Loucy (cell line): ENCODE measurements at regions not wholly inside any gene's neighbourhood (a gene's known extent, or its start where the extent isn't known, plus 50 kb on each side); places are given as distances from the start of the nearest gene placed in this dataset.

Experiments
- H2AFZ ChIP-seq: fragments of 200-600 bp; sonication (generic); 2 replicates; pipeline ENCODE4 v1.6.0; 2016; ENCODE audit warnings: antibody characterized with exemption, mild to moderate bottlenecking, low read length, moderate library complexity
- H3F3A ChIP-seq: fragments of 200-600 bp; 2 replicates; pipeline ENCODE4 v1.6.0; 2016; ENCODE audit warnings: antibody characterized with exemption, low read depth, mild to moderate bottlenecking
- H3K27me3 ChIP-seq: fragments of 200-600 bp; sonication (generic); 2 replicates; pipeline ENCODE4 v1.6.1; 2014; ENCODE audit warnings: low read length, mild to moderate bottlenecking; ENCODE audit not compliant: insufficient read depth, poor library complexity, severe bottlenecking
- H3K36me3 ChIP-seq: fragments of 200-600 bp; sonication (generic); 2 replicates; pipeline ENCODE4 v1.6.1; 2016; ENCODE audit warnings: low read length; ENCODE audit not compliant: insufficient read depth
- H3K4me1 ChIP-seq: fragments of 200-600 bp; sonication (generic); 2 replicates; pipeline ENCODE4 v1.5.1; 2014; ENCODE audit warnings: low read length, mild to moderate bottlenecking; ENCODE audit not compliant: insufficient read depth, poor library complexity, severe bottlenecking
- H3K4me2 ChIP-seq: fragments of 200-600 bp; sonication (generic); 2 replicates; pipeline ENCODE4 v1.6.0; 2014; ENCODE audit warnings: antibody characterized with exemption, low read length, low read depth, mild to moderate bottlenecking; ENCODE audit not compliant: poor library complexity, severe bottlenecking
- H3K4me3 ChIP-seq: fragments of 200-600 bp; sonication (generic); 2 replicates; pipeline ENCODE4 v1.5.1; 2014; ENCODE audit warnings: low read length, mild to moderate bottlenecking, mixed read lengths; ENCODE audit not compliant: poor library complexity, severe bottlenecking
- H3K79me2 ChIP-seq: fragments of 200-600 bp; sonication (generic); 2 replicates; pipeline ENCODE4 v1.6.1; 2014; ENCODE audit warnings: low read length; ENCODE audit not compliant: insufficient read depth
- H3K9ac ChIP-seq: fragments of 200-600 bp; sonication (generic); 2 replicates; pipeline ENCODE4 v1.6.0; 2014; ENCODE audit warnings: mild to moderate bottlenecking, low read depth, low read length, moderate library complexity; ENCODE audit not compliant: poor library complexity, severe bottlenecking
- H3K9me2 ChIP-seq: fragments of 200-600 bp; sonication (generic); replicated peaks from 2 replicates; pipeline ENCODE4 v1.6.1; 2016; ENCODE audit warnings: low read depth, low read length, mixed read lengths
- H3K9me3 ChIP-seq: fragments of 200-600 bp; sonication (generic); 2 replicates; pipeline ENCODE4 v1.6.1; 2014; ENCODE audit warnings: mild to moderate bottlenecking, antibody characterized with exemption, low read length, low read depth; ENCODE audit not compliant: insufficient read depth
- H4K20me1 ChIP-seq: fragments of 200-600 bp; sonication (generic); 2 replicates; pipeline ENCODE4 v1.6.0; 2014; ENCODE audit warnings: antibody characterized with exemption, low read length, mild to moderate bottlenecking; ENCODE audit not compliant: insufficient read depth, poor library complexity, severe bottlenecking
- EZH2phosphoT487 ChIP-seq: fragments of 200-600 bp; IDR thresholded peaks from 2 replicates; pipeline ENCODE4 v1.6.1; 2018; ENCODE audit warnings: antibody characterized with exemption, mild to moderate bottlenecking, moderate library complexity, borderline replicate concordance
- TF ChIP-seq, protein P1 (sequence below): fragments of 200-600 bp; sonication (generic); conservative IDR thresholded peaks from 2 replicates; pipeline ENCODE4 v1.5.1; 2014; ENCODE audit warnings: mild to moderate bottlenecking, antibody characterized with exemption, low read length

DNA sequence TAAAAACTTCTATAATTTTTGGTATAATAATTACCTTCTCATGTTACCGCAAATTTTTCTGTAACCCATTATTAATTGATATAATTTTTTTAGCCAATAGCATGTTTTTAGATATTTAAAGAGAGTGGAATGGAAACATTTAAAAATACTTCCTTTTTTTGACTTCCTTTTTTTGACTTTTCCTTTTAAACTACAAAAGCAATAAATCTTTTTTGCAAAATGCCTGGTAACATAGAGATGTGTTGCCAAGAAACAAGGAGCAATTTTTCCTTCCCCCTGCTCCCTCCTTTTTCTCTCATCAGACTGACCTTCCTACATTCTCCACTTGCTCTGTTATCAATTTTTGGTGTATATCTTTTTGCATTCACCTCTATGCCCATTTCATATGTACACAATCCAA, 666.2 kb downstream of the ADGRL2 start:
- no peak overlapping the region for H3K4me2 ChIP-seq
- no peak for TF ChIP-seq EZH2phosphoT487
- TF ChIP-seq, protein P1, sequence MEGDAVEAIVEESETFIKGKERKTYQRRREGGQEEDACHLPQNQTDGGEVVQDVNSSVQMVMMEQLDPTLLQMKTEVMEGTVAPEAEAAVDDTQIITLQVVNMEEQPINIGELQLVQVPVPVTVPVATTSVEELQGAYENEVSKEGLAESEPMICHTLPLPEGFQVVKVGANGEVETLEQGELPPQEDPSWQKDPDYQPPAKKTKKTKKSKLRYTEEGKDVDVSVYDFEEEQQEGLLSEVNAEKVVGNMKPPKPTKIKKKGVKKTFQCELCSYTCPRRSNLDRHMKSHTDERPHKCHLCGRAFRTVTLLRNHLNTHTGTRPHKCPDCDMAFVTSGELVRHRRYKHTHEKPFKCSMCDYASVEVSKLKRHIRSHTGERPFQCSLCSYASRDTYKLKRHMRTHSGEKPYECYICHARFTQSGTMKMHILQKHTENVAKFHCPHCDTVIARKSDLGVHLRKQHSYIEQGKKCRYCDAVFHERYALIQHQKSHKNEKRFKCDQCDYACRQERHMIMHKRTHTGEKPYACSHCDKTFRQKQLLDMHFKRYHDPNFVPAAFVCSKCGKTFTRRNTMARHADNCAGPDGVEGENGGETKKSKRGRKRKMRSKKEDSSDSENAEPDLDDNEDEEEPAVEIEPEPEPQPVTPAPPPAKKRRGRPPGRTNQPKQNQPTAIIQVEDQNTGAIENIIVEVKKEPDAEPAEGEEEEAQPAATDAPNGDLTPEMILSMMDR, result no peak
- H3K9me2 ChIP-seq, result 0 out of 2 replicates have a peak, but pooled peaks cover 3% of the 10 kb centered on the region
- H4K20me1 ChIP-seq, result no peaks in the 10 kb centered on the region
- no peak overlapping the region for H3K4me3 ChIP-seq
- no peaks in the 10 kb centered on the region for H3K79me2 ChIP-seq
- no peaks in the 10 kb centered on the region for H3K9me3 ChIP-seq
- H3K36me3 ChIP-seq, result no peaks in the 10 kb centered on the region
- no peak overlapping the region for H2AFZ ChIP-seq
- no peaks in the 10 kb centered on the region for H3F3A ChIP-seq
- no peaks in the 10 kb centered on the region for H3K27me3 ChIP-seq
- H3K9ac ChIP-seq, result no peak overlapping the region
- peaks cover 12% of the 10 kb centered on the region for H3K4me1 ChIP-seq

- TF ChIP-seq EZH2phosphoT487, result no peak
- TF ChIP-seq, protein P1, result no peak
- no peaks in the 10 kb centered on the region for H3K79me2 ChIP-seq
Observed at GRCh38 chr1:82466416-82466815, 665.7 kb downstream of the ADGRL2 start.

DNA sequence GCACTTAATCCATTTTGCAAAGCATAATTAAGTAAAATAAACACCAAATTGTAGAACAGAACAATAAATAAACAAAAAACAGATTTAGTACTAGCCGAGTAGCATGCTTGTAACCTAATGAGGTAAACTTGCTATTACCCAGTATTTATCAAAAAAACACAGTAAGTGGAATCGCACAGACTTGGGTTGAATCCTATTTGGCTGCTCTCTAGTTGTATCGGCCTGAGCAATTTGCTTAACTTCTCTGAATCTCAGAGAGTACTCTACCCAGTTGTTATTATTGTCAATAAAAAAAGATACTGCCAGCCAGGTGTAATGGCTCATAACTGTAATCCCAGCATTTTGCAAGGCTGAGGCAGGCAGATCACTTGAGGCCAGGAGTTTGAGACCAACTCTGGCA, 664.3 kb downstream of the ADGRL2 start:
- Histone ChIP-seq H3K4me3 (no peak overlapping the region), H3K4me1 (peaks cover 12% of the 10 kb centered on the region), H3K9ac (no peak overlapping the region), H3K27me3 (no peaks in the 10 kb centered on the region), H3K36me3 (no peaks in the 10 kb centered on the region), H3K9me2 (0 out of 2 replicates have a peak, but pooled peaks cover 3% of the 10 kb centered on the region), H3K4me2 (no peak overlapping the region), H3K79me2 (no peaks in the 10 kb centered on the region), H3K9me3 (no peaks in the 10 kb centered on the region), H3F3A (no peaks in the 10 kb centered on the region), H2AFZ (no peak overlapping the region), H4K20me1 (no peaks in the 10 kb centered on the region)
- no peak for TF ChIP-seq EZH2phosphoT487

More at GRCh38 chr1:82466416-82466815, 665.7 kb downstream of the ADGRL2 start:
- Histone ChIP-seq H3K4me1 (peaks cover 12% of the 10 kb centered on the region), H2AFZ (no peak overlapping the region), H3K4me2 (no peak overlapping the region), H3K36me3 (no peaks in the 10 kb centered on the region), H4K20me1 (no peaks in the 10 kb centered on the region), H3F3A (no peaks in the 10 kb centered on the region), H3K9me3 (no peaks in the 10 kb centered on the region), H3K9me2 (0 out of 2 replicates have a peak, but pooled peaks cover 3% of the 10 kb centered on the region), H3K4me3 (no peak overlapping the region), H3K9ac (no peak overlapping the region), H3K27me3 (no peaks in the 10 kb centered on the region)

GRCh38 chr1:82464362-82465001, 663.7 kb downstream of the ADGRL2 start:
- Histone ChIP-seq H4K20me1 (no peaks in the 10 kb centered on the region), H3K27me3 (no peaks in the 10 kb centered on the region), H3K9me3 (no peaks in the 10 kb centered on the region), H3K4me1 (peaks cover 12% of the 10 kb centered on the region), H3K4me3 (no peak overlapping the region), H3K36me3 (no peaks in the 10 kb centered on the region), H3F3A (no peaks in the 10 kb centered on the region), H3K4me2 (no peak overlapping the region), H3K9ac (no peak overlapping the region), H2AFZ (no peak overlapping the region), H3K79me2 (no peaks in the 10 kb centered on the region), H3K9me2 (0 out of 2 replicates have a peak, but pooled peaks cover 3% of the 10 kb centered on the region)
- TF ChIP-seq, protein P1, result no peak
- TF ChIP-seq EZH2phosphoT487, result no peak
